Right forelimb (tissue), 1 donor: ENCODE measurements at regions not wholly inside any gene's neighbourhood (a gene's known extent, or its start where the extent isn't known, plus 50 kb on each side); places are given as distances from the start of the nearest gene placed in this dataset.
"Not testable (repeated sequence)": the region's sequence is repeated elsewhere in the genome, so short reads cannot be mapped to it uniquely, and the experiment has no call there.

Source experiments
- DNase-seq: peaks from one replicate; pipeline ENCODE4 v3.0.0-alpha.2; 2018

DNA sequence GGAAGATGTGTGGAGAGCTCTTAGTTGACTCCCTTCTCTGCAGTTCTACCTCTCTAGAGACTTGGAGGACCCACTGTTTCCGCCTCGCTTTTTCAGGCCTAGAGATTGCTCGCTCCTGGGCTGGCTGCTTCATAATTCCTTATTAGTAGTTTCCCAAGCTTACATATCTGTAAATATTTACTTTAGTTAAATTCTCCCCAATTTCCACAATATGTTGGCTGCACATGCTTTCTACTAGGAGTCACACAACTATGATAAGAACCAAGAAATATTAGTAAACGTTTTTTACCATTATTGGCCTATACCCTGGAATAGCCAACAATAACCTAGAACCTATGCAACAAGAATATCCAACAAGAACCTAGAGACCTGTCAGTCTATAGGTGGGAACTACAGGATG is 129.0 kb upstream of the RUNX1 start:
- no peak for DNase-seq

DNA sequence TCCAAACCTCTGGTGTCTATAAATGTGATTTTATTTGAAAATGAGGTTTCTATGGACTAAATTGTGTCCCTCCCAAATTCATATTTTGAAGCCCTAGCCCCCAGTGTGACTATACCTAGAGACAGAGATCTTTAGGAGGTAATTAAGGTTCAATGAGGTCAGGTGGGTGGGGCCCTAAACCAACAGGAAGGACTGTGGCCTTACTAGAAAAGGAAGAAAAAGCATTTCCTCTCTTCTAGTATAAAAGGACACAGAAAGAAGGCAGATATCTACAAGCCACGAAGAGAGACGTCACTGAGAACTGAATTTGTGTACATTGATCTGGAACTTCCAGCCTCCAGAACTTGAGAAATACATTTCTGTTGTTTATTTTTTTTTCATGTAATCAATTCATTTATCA is 123.1 kb upstream of the RUNX1 start:
- no peak for DNase-seq

DNA sequence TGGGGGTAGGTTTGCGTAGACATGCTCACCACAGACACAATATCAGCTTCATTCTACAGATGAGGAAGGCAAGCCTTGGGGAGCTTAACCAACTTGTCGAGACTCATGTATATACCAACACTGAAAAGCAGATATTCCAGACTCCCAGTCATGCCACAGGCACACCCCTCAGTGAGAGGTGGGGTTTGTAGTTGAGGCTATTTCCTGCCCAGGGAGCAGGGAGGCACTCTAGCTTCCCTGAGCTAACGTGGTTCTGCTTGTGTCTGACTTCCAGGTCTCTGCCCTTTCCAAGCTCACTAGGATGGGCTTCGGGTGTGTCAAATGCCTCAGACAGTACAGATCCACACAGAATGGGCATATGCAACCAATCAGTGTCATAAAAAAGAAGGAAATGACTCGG is 122.3 kb upstream of the RUNX1 start:
- no peak for DNase-seq

DNA sequence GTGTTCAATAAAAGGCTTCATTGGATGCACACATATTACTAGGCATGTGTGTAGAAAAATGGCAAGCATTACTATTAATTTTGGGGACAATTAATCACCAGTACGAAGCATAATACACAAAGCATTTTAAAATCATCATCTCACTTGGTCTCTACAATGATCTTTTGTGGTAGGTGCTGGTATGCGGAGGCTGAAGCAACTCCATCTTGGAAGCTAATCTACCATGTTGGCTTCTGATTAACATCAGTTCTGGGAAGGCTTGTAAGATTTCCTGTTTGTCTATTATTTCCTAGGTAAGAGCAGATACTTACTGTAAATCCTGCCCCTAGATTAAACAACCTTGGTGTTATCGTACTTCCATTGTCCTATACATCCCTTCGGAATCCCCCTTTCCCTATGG is 121.7 kb upstream of the RUNX1 start:
- DNase-seq, result no peak

DNA sequence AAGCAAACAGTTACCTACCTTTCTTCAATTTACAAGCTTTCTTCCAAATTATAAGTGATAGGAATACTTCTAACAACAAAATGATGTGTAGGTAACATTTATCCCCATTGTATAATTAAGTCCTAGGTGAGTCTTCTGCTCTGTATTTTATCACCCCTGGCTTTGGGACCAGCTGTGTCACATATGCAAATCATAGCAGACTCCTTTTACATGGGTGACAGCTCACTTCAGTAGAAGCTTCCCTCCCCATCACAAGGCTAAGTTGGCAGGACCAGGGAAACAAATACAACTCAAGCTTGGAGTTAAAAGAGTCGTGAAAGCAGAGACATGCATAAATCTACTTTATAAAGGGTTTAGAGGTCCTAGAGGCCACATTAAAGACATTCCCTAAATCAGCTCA is 121.1 kb upstream of the RUNX1 start:
- DNase-seq, result no peak

DNA sequence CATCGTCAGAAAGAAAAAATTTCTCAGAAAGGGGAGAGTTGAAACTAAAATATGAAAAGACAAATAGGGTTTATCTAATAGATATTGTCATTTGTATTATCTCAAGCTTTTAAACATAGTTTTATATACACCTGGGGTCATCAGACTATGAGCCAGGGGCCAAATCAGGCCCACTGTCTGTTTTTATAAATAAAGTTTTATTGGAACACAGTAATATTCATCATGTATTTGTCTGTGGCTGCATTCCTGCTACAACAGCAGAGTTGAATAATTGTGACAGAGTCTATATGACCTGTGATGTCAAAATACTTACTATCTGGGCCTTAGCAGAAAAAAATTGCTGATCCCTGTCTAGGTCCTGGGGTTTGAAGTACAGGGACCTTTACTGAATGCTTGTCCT is 120.5 kb upstream of the RUNX1 start:
- no peak for DNase-seq

DNA sequence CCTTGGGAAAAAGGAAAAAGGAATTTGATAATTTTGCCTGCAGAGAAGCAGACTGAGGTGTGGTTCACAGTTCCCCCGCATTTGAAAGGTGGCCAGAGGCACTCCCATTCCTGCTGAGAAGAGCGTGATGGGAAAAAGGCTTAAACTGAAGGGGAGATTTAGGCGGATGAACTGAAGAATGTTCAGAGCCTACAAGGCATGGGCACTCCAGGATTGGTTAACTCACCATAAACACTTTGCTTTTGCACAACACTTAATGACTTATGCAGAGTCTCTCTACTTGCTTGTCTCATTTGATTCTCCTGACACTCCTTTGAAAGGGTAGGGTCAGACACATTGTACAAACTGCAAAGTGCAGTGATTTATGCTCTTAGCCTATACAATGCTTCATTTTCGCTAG is 119.6 kb upstream of the RUNX1 start:
- no peak for DNase-seq

DNA sequence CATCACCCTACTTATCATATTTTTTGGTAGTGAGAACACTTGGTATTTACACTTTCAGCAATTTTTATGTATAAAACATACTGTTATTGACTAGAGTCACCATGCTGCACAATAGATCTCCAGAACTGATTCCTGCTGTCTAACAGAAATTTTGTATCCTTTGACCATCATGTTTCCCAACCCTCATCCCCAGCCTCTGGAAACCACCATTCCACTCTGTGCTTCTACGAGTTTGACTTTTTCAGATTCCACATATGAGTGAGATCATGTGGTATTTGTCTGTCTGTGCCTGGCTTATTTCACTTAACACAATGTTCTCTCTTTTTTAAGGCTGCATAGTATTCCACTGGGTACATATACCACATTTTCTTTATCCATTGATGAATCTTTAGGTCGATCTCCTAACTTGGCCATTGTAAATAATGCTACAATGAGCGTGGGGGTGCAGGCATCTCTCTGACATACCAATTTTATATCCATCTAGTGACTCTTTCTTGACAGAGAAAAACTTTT is 115.9 kb upstream of the RUNX1 start:
- DNase-seq, result no peak

DNA sequence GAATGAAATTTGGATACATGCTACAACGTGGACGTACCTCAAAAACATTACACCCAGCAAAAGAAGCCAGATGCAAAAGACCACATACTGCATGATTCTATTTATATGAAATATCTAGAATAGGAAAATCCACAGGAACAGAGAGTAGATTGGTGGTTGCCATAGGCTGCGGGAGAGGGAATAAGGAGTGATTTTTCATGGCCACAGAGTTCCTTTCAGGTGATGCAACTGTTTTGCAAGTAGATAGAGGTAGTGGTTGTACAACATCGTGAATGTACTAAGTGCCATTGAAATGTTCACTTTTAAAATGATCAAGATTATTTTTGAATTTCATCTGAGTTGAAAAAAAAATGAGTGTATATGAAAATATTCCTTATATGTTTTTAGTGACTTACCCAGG is 115.3 kb upstream of the RUNX1 start:
- no peak for DNase-seq

DNA sequence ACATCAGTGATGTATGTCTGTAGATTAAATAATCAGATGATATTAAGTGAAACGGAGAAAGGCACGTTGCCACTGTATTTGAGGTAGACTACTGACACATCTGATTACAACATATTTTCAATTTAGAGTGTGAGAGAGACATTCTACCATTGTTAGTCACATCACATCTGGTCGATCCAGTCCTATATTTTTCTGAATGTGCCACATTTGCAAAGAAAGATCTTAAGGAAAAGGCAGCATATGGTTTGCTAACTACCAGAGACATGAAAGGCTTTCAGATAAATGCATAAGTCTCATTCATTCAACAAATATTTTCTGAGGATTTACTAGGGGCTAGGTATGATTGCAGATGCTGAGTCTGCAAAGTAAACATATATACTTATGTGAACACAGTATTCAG is 114.3 kb upstream of the RUNX1 start:
- DNase-seq, result no peak

DNA sequence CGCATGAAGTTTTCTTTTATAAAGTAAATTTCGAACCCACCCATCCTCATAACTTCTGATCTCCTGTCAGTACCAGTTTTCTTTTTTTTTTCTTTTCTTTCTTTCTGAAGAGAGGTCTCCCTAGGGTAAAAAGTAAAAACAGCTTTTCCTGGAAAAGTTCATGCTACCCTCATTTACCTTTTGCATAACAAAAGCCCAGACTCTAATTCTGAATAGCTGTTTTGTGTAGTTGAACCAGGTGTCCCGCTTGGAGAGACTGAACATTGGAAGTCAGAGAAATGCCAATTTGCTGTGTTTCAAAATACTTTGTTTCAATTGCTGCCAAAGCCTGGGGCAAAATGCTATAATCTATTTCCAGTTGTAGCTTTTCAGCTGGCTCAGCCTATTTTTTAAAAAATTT is 113.7 kb upstream of the RUNX1 start:
- DNase-seq, result no peak

DNA sequence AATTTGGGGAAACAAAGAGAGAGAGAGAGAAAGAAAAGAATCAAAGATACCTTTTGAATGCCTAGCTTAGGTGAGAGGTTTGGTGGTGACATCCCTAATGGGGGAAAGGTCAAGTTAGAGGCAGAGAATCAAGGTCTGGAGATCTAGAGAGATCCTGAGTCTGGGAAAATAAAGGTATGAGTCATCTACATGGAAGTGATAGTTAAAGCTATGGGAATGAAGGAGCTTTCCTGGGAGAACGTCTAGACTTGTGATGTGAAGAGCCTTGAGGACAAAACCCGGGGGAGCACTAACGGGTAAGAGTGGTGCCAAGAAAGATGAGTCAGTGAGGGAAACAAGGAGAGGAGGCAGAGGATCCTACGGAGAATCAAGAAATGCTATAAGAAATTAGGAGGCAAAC is 110.8 kb upstream of the RUNX1 start:
- DNase-seq, result no peak

DNA sequence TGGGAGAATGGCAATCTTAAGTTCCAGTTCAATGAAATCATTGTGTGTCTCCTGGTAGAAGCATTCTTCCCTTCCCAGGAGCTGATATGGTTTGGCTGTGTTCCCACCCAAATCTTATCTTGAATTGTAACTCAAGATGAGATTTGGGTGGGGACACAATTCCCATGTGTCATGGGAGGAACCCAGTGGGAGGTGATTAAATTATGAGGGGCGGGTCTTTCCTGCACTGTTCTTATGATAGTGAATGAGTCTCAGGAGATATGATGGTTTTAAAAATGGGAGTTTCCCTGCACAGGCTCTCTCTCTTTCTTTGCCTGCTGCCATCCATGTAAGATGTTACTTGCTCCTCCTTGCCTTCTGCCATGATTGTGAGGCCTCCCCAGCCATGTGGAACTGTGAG is 108.3 kb upstream of the RUNX1 start:
- not testable (repeated sequence) for DNase-seq

DNA sequence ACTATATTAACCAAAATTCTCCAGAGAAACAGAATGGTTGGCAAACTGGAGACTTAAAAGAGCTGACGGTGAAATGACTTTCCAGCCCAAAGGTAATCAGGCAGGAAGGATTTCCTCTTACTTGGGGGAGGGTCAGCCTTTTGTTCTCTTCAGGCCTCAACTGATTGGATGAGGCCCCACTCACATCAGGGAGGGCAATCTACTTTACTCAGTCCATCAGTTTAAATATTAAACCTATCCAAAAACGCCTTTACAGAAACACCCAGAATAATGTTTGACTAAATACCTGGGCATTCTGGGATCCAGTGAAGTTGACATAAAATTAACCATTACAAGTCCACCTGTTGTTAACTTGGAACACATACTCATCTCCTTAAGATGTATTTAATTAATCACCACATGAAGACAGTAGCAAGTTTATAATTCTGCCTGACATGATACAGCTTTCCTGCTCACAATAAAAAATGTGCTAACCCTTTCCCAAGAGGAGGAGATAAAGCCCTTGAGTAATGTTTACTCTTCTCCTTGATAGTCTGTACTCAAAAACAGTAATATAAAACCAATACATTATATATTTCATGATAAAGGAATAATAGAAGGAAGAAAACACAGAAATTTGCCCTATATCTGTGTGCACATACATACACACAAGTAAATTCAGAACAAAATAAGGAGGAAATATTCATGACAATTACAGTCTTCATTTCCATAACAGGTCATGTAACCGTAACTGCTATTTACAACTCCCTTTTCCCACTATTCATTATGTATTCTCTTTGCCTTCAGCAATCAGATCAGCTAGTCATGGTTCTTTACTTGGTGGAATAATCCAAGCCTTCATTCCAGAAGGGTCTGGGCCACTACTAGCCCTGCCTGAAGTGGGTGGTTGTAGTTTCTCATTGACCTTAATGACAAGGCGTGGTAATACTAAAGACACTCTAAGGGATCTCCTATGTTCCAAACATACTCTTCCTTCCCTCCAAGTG is 107.5 kb upstream of the RUNX1 start:
- DNase-seq, result no peak

DNA sequence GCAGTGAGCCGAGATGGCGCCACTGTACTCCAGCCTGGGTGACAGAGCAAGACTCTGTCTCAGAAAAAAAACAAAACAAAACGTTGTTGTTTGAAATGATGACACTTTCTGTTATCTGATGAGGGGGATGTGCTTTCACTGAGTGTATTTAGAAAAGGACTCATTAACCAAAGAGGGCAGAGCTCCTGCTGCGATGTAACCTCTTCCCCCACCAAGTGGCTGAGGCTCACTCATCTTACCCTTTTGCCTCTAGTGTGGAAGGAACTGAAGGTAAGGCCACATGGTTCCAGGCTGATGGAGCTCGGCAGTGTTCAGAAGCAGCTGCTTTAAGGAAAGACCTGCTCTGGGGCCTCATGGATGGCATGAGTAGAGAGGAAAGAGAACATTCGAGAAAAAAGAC is 105.7 kb upstream of the RUNX1 start:
- DNase-seq, result no peak

DNA sequence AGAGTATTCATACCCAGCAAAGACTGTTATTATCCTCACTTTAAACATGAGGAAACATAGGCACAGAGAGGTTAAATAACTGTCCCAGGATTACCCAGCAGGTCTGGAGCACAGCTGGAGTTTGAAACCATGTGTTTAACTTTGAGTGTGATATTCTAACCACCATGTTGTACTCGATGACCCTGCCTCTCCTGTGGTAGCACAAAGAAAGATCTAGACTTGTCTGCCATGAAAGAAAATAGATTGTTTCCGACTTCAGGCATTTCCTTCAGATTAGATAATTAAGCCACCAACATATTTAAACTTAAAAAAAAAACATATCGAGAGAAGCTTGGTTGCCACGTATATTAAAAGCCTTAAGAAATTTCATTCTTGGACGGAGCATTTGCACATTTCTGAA is 104.6 kb upstream of the RUNX1 start:
- no peak for DNase-seq

DNA sequence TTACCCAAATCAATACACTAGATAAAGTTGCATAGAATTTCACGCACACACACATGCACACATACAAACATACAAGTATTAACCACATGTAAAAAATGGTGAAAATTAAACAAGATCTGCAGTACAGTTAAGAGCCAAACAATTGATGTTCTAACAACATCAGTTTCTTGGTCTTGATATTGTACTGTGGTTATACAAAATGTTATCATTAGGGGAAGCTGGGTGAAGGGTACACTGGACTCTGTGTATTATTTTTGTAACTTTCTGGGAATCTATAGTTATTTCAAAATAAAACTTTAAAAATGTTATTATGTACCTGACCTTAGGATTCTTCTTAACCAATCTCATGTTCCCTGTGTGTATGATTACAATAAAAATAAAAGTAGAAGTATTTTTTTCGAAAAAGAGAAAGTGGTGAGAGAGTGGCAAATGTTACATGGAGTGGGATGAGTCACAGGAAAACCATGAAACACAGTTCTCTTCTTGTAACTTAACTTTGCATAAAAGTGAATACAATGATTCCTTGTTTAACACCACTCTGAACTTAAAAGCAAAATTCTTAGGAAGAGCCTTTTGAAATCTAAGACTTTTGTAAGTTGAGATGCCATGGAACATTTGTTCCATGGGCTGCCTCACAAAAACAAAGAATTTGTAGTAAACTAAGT is 101.6 kb upstream of the RUNX1 start:
- DNase-seq, result no peak

DNA sequence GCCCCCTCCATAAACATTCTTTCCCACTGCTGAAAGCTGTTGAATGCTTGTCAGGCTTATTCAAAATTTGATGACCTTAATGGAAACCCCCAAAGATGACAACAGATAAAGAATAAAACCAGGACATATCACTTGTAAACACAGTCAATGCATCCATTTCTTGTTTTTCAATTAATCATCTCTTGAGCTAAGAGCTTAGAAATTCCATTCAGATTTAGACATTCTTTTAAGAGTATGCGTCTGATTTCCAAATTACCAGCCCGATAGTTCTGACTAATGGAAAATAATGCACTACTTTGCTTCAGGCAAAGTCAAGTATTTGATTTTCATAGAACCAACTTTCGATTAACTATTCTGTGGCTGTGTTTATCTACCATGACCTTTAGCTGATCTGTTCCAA is 100.6 kb upstream of the RUNX1 start:
- no peak for DNase-seq

DNA sequence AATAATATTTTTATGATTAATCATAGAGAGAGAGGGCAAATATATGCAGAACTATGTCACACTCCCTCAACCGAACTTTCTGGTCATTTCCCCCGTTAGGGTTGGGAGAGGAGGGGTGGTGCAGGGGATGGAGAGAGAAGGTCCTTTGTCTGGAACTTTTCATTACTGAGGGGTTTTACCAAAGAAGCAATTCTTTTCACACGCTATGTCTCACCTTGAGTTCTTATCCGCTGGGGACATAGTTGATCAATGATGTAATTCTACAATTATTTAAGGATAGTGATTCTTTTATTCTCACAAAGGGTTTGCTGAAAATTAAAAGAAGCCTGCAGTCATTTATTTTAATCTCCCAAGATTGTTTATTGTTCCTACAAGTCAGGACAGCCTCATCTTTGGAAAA is 98.3 kb upstream of the RUNX1 start:
- no peak for DNase-seq

DNA sequence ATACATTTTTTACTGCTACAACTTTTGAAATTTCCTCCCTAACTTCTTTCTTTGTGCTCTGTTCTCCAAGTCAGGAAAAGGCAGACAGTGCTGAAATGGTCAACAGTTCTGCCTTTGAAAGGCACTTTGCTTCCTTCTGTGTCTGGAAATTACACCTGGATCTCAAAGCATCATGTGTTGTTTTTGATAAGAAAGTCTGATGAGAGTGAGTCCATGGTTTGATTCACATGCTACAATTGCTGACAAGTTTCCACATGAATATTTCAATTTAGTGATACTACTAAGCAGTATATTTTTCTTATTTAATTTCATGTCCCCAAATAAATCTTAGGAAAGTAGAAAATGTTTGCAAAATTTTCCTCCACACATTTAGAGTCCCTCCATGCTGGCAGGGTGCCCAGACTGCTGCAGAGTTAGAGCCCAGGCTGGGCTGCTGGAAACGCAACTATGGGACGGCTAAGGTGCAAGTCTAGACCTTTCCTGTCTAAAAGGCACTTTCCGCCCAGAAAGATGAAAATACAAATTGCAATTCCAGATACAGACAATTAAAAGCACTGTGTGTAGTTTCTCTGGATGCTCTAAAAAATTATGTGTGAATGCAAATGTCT is 96.6 kb upstream of the RUNX1 start:
- no peak for DNase-seq

DNA sequence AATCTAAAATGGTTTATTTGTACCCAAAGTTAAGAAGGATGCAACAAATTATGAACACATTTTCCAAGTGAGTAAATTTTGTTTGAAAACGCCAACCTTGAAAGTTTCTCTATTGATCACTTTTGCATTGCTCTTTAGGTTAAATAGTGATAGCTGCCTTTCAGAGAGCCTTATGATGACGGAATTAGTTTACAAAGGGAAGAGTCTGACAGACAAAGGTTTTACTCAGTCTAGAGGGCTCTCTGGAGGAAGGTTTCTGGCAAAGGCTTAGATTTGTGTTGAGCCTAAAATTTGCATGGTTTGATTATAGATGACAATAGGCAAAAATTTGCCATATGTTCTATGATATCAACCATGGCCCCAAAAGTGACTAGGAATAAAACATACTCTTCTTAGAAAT is 95.9 kb upstream of the RUNX1 start:
- no peak for DNase-seq

DNA sequence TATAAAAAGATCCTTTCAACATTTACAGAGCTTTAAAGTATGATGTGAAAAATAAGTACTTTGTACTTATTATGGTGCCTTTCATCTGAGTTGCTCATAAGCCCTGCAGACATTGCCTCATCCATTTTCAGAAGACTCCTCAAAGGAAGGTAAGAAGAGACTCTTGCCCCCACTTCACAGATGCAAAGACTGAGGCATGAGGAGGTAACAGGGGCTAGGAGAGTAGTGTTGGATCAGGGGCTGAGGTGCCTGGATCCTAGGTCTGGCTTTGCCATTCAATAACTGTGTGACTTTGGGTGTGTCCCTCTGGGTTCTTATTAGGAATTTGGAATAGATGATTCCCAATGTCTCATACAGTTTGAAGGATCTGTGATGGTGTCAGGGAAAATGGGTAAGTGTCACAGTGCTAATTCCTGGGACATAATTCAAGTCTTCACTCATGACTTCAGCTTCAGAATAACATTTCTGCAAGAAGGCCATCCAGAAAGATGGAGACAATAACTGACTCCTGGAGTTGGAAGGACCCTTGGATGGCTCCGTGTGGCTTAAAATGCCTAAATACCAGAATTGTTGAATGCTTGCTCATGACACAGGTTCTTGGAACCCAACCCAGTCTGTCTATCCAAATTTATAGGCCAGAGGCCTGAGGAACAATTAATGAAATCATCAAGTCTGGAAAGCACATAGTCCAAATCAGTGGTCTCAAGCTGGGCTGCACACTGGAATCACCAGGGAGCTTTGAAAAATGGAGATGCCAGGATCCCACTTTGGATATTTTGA is 93.1 kb upstream of the RUNX1 start:
- no peak for DNase-seq

DNA sequence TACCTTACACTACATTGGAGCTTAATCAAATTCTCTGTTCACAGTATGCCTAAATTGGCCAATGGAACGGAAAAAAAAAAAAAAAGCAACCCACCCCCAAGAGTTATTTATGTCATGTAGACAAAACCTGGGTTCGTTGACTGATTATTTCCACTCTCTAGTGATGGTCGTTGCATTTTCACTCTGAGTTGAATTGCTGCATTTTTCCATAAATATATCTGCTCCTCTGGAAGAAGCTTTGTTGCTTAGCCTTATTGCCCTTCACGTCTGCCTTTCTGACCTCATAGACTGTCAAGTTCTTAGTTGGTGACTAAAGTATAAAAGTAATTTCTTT is 90.2 kb upstream of the RUNX1 start:
- DNase-seq, result no peak
